Muscle layer of colon (tissue), 2 donors: ENCODE measurements at regions not wholly inside any gene's neighbourhood (a gene's known extent, or its start where the extent isn't known, plus 50 kb on each side); places are given as distances from the start of the nearest gene placed in this dataset.

Experiments
- H3K27ac ChIP-seq: one replicate; pipeline ENCODE4 v1.7.0; 2013; ENCODE audit warnings: low read depth, mild to moderate bottlenecking, low read length, moderate library complexity
- H3K27me3 ChIP-seq, 2 donors: one replicate each; pipeline ENCODE4 v1.7.0; 2013; ENCODE audit warnings: low read length in 2 of 2, mild to moderate bottlenecking in 2 of 2; ENCODE audit not compliant: insufficient read depth in 2 of 2, control insufficient read depth in 1 of 2
- H3K36me3 ChIP-seq: one replicate; pipeline ENCODE4 v1.7.0; 2013; ENCODE audit warnings: mild to moderate bottlenecking, low read length; ENCODE audit not compliant: insufficient read depth
- H3K4me1 ChIP-seq: one replicate; pipeline ENCODE4 v1.7.0; 2013; ENCODE audit warnings: mild to moderate bottlenecking, low read length; ENCODE audit not compliant: insufficient read depth
- H3K4me3 ChIP-seq, 2 donors: one replicate each; pipeline ENCODE4 v1.7.0; 2013; ENCODE audit warnings: low read length in 2 of 2, low read depth in 1 of 2, mild to moderate bottlenecking in 1 of 2, moderate library complexity in 1 of 2
- H3K9ac ChIP-seq: one replicate; pipeline ENCODE4 v1.7.0; 2013; ENCODE audit warnings: low read length
- H3K9me3 ChIP-seq: one replicate; pipeline ENCODE4 v1.7.0; 2013; ENCODE audit warnings: mild to moderate bottlenecking, low read length
- donor health status: abdominal sarcoma.
- donor health status: Adenocarcinoma of cecum.

GRCh38 chr18:44539926-44540325 is 140.8 kb upstream of the SETBP1 start:
- no peaks in the 10 kb centered on the region for H3K36me3 ChIP-seq

GRCh38 chr18:44541159-44541558 is 139.5 kb upstream of the SETBP1 start:
- H3K27ac ChIP-seq = no peak overlapping the region
- H3K36me3 ChIP-seq = no peaks in the 10 kb centered on the region
- no peak overlapping the region for H3K4me3 ChIP-seq
- no peaks in the 10 kb centered on the region for H3K9me3 ChIP-seq
- peaks cover 3% of the 10 kb centered on the region for H3K4me1 ChIP-seq
- no peak overlapping the region for H3K9ac ChIP-seq
- H3K27me3 ChIP-seq = no peaks in the 10 kb centered on the region

More at GRCh38 chr18:44539926-44540325, 140.8 kb upstream of the SETBP1 start:
- Histone ChIP-seq H3K9me3 (no peaks in the 10 kb centered on the region), H3K9ac (no peak overlapping the region), H3K4me1 (peaks cover 3% of the 10 kb centered on the region), H3K4me3 (no peak overlapping the region), H3K27ac (no peak overlapping the region), H3K27me3 (no peaks in the 10 kb centered on the region)

- Histone ChIP-seq H3K27ac (no peak overlapping the region), H3K4me3 (no peak overlapping the region), H3K4me1 (no peaks in the 10 kb centered on the region), H3K9ac (no peak overlapping the region), H3K27me3 (no peaks in the 10 kb centered on the region), H3K9me3 (no peaks in the 10 kb centered on the region), H3K36me3 (no peaks in the 10 kb centered on the region)
These were observed 138.9 kb upstream of the SETBP1 start for GRCh38 chr18:44541781-44542180.

- no peak overlapping the region for H3K9ac ChIP-seq
- H3K4me3 ChIP-seq = no peak overlapping the region
- no peaks in the 10 kb centered on the region for H3K27me3 ChIP-seq
- no peaks in the 10 kb centered on the region for H3K36me3 ChIP-seq
- H3K9me3 ChIP-seq = no peaks in the 10 kb centered on the region
- no peak overlapping the region for H3K27ac ChIP-seq
- no peaks in the 10 kb centered on the region for H3K4me1 ChIP-seq
These were observed 137.3 kb upstream of the SETBP1 start for GRCh38 chr18:44543387-44543786.

GRCh38 chr18:44545359-44545985 is 135.2 kb upstream of the SETBP1 start:
- H3K27me3 ChIP-seq = no peaks in the 10 kb centered on the region
- no peak overlapping the region for H3K27ac ChIP-seq
- peaks cover 7% of the 10 kb centered on the region for H3K4me1 ChIP-seq
- H3K4me3 ChIP-seq = no peak overlapping the region
- H3K9me3 ChIP-seq = no peaks in the 10 kb centered on the region
- H3K36me3 ChIP-seq = no peaks in the 10 kb centered on the region
- no peak overlapping the region for H3K9ac ChIP-seq

GRCh38 chr18:44546954-44547353 is 133.7 kb upstream of the SETBP1 start:
- no peak overlapping the region for H3K9ac ChIP-seq
- H3K9me3 ChIP-seq = no peaks in the 10 kb centered on the region
- no peak overlapping the region for H3K4me3 ChIP-seq
- H3K4me1 ChIP-seq = peaks cover 7% of the 10 kb centered on the region
- H3K27me3 ChIP-seq = no peaks in the 10 kb centered on the region
- H3K27ac ChIP-seq = no peak overlapping the region
- no peaks in the 10 kb centered on the region for H3K36me3 ChIP-seq

- Histone ChIP-seq H3K36me3 (no peaks in the 10 kb centered on the region), H3K4me1 (peaks cover 7% of the 10 kb centered on the region), H3K9me3 (no peaks in the 10 kb centered on the region), H3K27me3 (no peaks in the 10 kb centered on the region), H3K4me3 (no peak overlapping the region), H3K9ac (no peak overlapping the region), H3K27ac (no peak overlapping the region)
These were observed 132.1 kb upstream of the SETBP1 start for GRCh38 chr18:44548291-44549221.

- H3K9me3 ChIP-seq = no peaks in the 10 kb centered on the region
- H3K4me1 ChIP-seq = peaks cover 11% of the 10 kb centered on the region
- H3K36me3 ChIP-seq = no peaks in the 10 kb centered on the region
- H3K9ac ChIP-seq = no peak overlapping the region
- no peaks in the 10 kb centered on the region for H3K27me3 ChIP-seq
- no peak overlapping the region for H3K4me3 ChIP-seq
- no peak overlapping the region for H3K27ac ChIP-seq
These were observed 128.0 kb upstream of the SETBP1 start for GRCh38 chr18:44552706-44553105.

- Histone ChIP-seq H3K4me1 (peaks cover 6% of the 10 kb centered on the region), H3K27me3 (no peaks in the 10 kb centered on the region), H3K27ac (no peak overlapping the region), H3K9ac (no peak overlapping the region), H3K36me3 (no peaks in the 10 kb centered on the region), H3K4me3 (no peak overlapping the region), H3K9me3 (no peaks in the 10 kb centered on the region)
These were observed 124.4 kb upstream of the SETBP1 start for GRCh38 chr18:44556296-44556695.

- peaks cover 6% of the 10 kb centered on the region for H3K4me1 ChIP-seq
- H3K36me3 ChIP-seq = no peaks in the 10 kb centered on the region
- no peak overlapping the region for H3K9ac ChIP-seq
- no peaks in the 10 kb centered on the region for H3K9me3 ChIP-seq
- no peaks in the 10 kb centered on the region for H3K27me3 ChIP-seq
- H3K27ac ChIP-seq = no peak overlapping the region
- no peak overlapping the region for H3K4me3 ChIP-seq
These were observed 123.0 kb upstream of the SETBP1 start for GRCh38 chr18:44557616-44558151.

GRCh38 chr18:44558767-44559166 is 121.9 kb upstream of the SETBP1 start:
- Histone ChIP-seq H3K9ac (no peak overlapping the region), H3K4me3 (no peak overlapping the region), H3K27ac (no peak overlapping the region), H3K4me1 (peaks cover 6% of the 10 kb centered on the region), H3K27me3 (no peaks in the 10 kb centered on the region), H3K36me3 (no peaks in the 10 kb centered on the region), H3K9me3 (no peaks in the 10 kb centered on the region)
